Stomach (tissue), 4 donors: ENCODE measurements at regions not wholly inside any gene's neighbourhood (a gene's known extent, or its start where the extent isn't known, plus 50 kb on each side); places are given as distances from the start of the nearest gene placed in this dataset.

Source experiments
- EP300 ChIP-seq: sonication (generic); formaldehyde crosslinking; IDR thresholded peaks from one replicate; pipeline ENCODE4 v1.6.1; 2017; ENCODE audit warnings: antibody characterized with exemption
- POLR2A ChIP-seq, 4 donors: fragments of 450-650 bp; IDR thresholded peaks; one replicate each; pipeline ENCODE4 v1.6.1; 2016; ENCODE audit warnings: antibody characterized with exemption in 4 of 4, control low read depth in 2 of 4, mild to moderate bottlenecking in 1 of 4, moderate library complexity in 1 of 4
- POLR2AphosphoS5 ChIP-seq, 3 donors: sonication (generic); formaldehyde crosslinking; IDR thresholded peaks; one replicate each; pipeline ENCODE4 v1.6.1; 2016; ENCODE audit warnings: antibody characterized with exemption in 3 of 3
- TF ChIP-seq, protein P1 (sequence below), 7 experiments: fragments of 450-650 bp in 4 of 7; fragments of 200-600 bp in 3 of 7; sonication (generic) in 3 of 7; IDR thresholded peaks; one replicate each; pipeline ENCODE4 v1.5.1; 2016 to 2019; ENCODE audit warnings: antibody characterized with exemption in 7 of 7, control low read depth in 2 of 7, mild to moderate bottlenecking in 1 of 7

DNA sequence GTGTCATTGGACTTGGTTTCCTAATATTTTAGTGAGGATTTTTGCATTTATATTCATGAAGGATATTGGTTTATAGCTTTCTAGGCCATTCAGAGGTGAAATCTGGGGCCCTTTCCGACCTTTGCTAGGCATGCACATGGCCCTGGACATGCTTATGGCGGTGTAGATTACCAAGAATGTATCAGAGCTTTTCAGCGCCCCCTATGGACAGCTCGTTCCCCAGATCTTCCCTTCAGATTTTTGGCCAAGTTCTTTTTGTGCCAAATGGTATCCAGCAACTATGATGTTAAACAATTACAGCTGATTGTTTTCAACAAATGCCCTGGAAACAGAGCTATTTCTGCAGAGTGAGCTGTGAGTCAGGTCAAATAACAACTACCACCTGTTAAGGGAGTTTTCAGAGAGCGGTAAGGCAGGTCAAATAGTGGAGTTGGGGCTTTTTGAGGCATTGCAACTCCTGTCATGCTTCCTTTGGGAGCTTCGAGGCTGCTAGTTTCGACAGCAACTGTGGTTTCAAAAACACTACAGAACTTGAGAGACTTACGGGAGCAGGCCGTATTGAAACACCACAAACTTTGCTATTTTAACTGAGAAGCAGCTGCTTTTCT is 188.3 kb downstream of the ZNF516 start:
- TF ChIP-seq, protein P1, sequence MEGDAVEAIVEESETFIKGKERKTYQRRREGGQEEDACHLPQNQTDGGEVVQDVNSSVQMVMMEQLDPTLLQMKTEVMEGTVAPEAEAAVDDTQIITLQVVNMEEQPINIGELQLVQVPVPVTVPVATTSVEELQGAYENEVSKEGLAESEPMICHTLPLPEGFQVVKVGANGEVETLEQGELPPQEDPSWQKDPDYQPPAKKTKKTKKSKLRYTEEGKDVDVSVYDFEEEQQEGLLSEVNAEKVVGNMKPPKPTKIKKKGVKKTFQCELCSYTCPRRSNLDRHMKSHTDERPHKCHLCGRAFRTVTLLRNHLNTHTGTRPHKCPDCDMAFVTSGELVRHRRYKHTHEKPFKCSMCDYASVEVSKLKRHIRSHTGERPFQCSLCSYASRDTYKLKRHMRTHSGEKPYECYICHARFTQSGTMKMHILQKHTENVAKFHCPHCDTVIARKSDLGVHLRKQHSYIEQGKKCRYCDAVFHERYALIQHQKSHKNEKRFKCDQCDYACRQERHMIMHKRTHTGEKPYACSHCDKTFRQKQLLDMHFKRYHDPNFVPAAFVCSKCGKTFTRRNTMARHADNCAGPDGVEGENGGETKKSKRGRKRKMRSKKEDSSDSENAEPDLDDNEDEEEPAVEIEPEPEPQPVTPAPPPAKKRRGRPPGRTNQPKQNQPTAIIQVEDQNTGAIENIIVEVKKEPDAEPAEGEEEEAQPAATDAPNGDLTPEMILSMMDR (IDR thresholded peaks at IDR 0.05), result no peak
- no peak for TF ChIP-seq POLR2AphosphoS5 (IDR thresholded peaks at IDR 0.05)
- TF ChIP-seq EP300, result no peak
- no peak for TF ChIP-seq POLR2A (IDR thresholded peaks at IDR 0.05)
